Neural cell (in vitro differentiated cells): ENCODE measurements at regions not wholly inside any gene's neighbourhood (a gene's known extent, or its start where the extent isn't known, plus 50 kb on each side); places are given as distances from the start of the nearest gene placed in this dataset.

Source experiments
- H2AFZ ChIP-seq: fragments of 200-600, 300-800 bp; sonication (generic), shearing (Covaris generic); 2 replicates; pipeline ENCODE4 v1.6.0; 2014; ENCODE audit warnings: low read depth, mild to moderate bottlenecking, antibody characterized with exemption, low read length, moderate library complexity
- H3F3A ChIP-seq: fragments of 200-600 bp; shearing (Covaris generic); 2 replicates; pipeline ENCODE4 v1.6.1; 2016; ENCODE audit warnings: mild to moderate bottlenecking, moderate library complexity, mixed read lengths, antibody characterized with exemption, low read length; ENCODE audit not compliant: insufficient read depth, poor library complexity, severe bottlenecking
- H3K27ac ChIP-seq: fragments of 200-600, 300-800 bp; sonication (generic), shearing (Covaris generic); 2 replicates; pipeline ENCODE4 v1.5.1; 2014; ENCODE audit warnings: mild to moderate bottlenecking, low read length, moderate library complexity
- H3K27me3 ChIP-seq: fragments of 300-800, 200-600 bp; sonication (generic), shearing (Covaris generic); 2 replicates; pipeline ENCODE4 v1.6.0; 2014; ENCODE audit warnings: mild to moderate bottlenecking, low read depth, low read length, moderate library complexity; ENCODE audit not compliant: insufficient read depth
- H3K36me3 ChIP-seq: fragments of 300-800, 200-600 bp; sonication (generic), shearing (Covaris generic); 2 replicates; pipeline ENCODE4 v1.5.1; 2014; ENCODE audit warnings: mild to moderate bottlenecking, antibody characterized with exemption, low read length, moderate library complexity; ENCODE audit not compliant: insufficient read depth
- H3K4me2 ChIP-seq: fragments of 300-800, 200-600 bp; sonication (generic), shearing (Covaris generic); 2 replicates; pipeline ENCODE4 v1.6.0; 2014; ENCODE audit warnings: mild to moderate bottlenecking, low read length
- H3K4me3 ChIP-seq: fragments of 300-800, 200-600 bp; sonication (generic), shearing (Covaris generic); 2 replicates; pipeline ENCODE4 v1.5.1; 2014; ENCODE audit warnings: mild to moderate bottlenecking, low read length, moderate library complexity
- H3K79me2 ChIP-seq: fragments of 200-600 bp; shearing (Covaris generic); replicated peaks from 2 replicates; pipeline ENCODE4 v1.6.0; 2014; ENCODE audit warnings: mild to moderate bottlenecking, low read length, moderate library complexity; ENCODE audit not compliant: insufficient read depth
- H3K9ac ChIP-seq: fragments of 300-800, 200-600 bp; sonication (generic), shearing (Covaris generic); 2 replicates; pipeline ENCODE4 v1.6.1; 2016; ENCODE audit warnings: mild to moderate bottlenecking, low read length, mixed read lengths
- H3K9me2 ChIP-seq: fragments of 200-600 bp; shearing (Covaris generic); 2 replicates; pipeline ENCODE4 v1.6.1; 2016; ENCODE audit warnings: mild to moderate bottlenecking, low read length, mixed read lengths; ENCODE audit not compliant: insufficient read depth
- H3K9me3 ChIP-seq: fragments of 200-600, 300-800 bp; sonication (generic), shearing (Covaris generic); 2 replicates; pipeline ENCODE4 v1.6.1; 2016; ENCODE audit warnings: mild to moderate bottlenecking, mixed run types, low read length, moderate library complexity, mixed read lengths
- H4K20me1 ChIP-seq: fragments of 200-600 bp; shearing (Covaris generic); 2 replicates; pipeline ENCODE4 v1.6.1; 2016; ENCODE audit warnings: mild to moderate bottlenecking, mixed run types; ENCODE audit not compliant: insufficient read depth
- EP300 ChIP-seq: fragments of 450-650 bp; conservative IDR thresholded peaks from 2 replicates; pipeline ENCODE4 v1.6.1; 2014; ENCODE audit warnings: antibody characterized with exemption, mild to moderate bottlenecking, moderate library complexity; ENCODE audit not compliant: poor library complexity, severe bottlenecking
- EZH2 ChIP-seq: fragments of 200-600, 300-800 bp; shearing (Covaris generic), sonication (generic); IDR thresholded peaks from 2 replicates; pipeline ENCODE4 v1.6.1; 2014; ENCODE audit warnings: antibody characterized with exemption, low read length, borderline replicate concordance, mild to moderate bottlenecking; ENCODE audit not compliant: insufficient read depth, poor library complexity, severe bottlenecking
- MXI1 ChIP-seq: fragments of 450-650 bp; conservative IDR thresholded peaks from 2 replicates; pipeline ENCODE4 v1.6.1; 2014; ENCODE audit warnings: antibody characterized with exemption, mild to moderate bottlenecking; ENCODE audit not compliant: poor library complexity, severe bottlenecking
- POLR2AphosphoS5 ChIP-seq: IDR thresholded peaks from 2 replicates; pipeline ENCODE4 v1.6.1; 2012
- RAD21 ChIP-seq: fragments of 450-650 bp; conservative IDR thresholded peaks from 2 replicates; pipeline ENCODE4 v1.6.1; 2014; ENCODE audit warnings: antibody characterized with exemption, mild to moderate bottlenecking, moderate library complexity
- SMC3 ChIP-seq: fragments of 450-650 bp; conservative IDR thresholded peaks from 2 replicates; pipeline ENCODE4 v1.6.1; 2014; ENCODE audit warnings: antibody characterized with exemption, mild to moderate bottlenecking, moderate library complexity; ENCODE audit not compliant: poor library complexity
- TAF1 ChIP-seq: IDR thresholded peaks from 2 replicates; pipeline ENCODE4 v1.6.1; 2012; ENCODE audit warnings: low read depth
- TF ChIP-seq, protein P1 (sequence below): IDR thresholded peaks from 2 replicates; pipeline ENCODE4 v1.6.1; 2012; ENCODE audit warnings: borderline replicate concordance
- TF ChIP-seq, protein P2 (sequence below): fragments of 450-650 bp; IDR thresholded peaks from 2 replicates; pipeline ENCODE4 v1.5.1; 2014; ENCODE audit warnings: antibody characterized with exemption, mild to moderate bottlenecking, moderate library complexity; ENCODE audit not compliant: poor library complexity, severe bottlenecking

- no peaks in the 10 kb centered on the region for H3K9me2 ChIP-seq
- no peaks in the 10 kb centered on the region for H3K79me2 ChIP-seq
- no peaks in the 10 kb centered on the region for H3K9me3 ChIP-seq
- no peaks in the 10 kb centered on the region for H3K36me3 ChIP-seq
- no peak overlapping the region for H3K4me2 ChIP-seq
- TF ChIP-seq EP300 (no peak), TAF1 (no peak), MXI1 (no peak), EZH2 (no peak), SMC3 (no peak), POLR2AphosphoS5 (no peak), RAD21 (no peak)
- TF ChIP-seq, protein P1, sequence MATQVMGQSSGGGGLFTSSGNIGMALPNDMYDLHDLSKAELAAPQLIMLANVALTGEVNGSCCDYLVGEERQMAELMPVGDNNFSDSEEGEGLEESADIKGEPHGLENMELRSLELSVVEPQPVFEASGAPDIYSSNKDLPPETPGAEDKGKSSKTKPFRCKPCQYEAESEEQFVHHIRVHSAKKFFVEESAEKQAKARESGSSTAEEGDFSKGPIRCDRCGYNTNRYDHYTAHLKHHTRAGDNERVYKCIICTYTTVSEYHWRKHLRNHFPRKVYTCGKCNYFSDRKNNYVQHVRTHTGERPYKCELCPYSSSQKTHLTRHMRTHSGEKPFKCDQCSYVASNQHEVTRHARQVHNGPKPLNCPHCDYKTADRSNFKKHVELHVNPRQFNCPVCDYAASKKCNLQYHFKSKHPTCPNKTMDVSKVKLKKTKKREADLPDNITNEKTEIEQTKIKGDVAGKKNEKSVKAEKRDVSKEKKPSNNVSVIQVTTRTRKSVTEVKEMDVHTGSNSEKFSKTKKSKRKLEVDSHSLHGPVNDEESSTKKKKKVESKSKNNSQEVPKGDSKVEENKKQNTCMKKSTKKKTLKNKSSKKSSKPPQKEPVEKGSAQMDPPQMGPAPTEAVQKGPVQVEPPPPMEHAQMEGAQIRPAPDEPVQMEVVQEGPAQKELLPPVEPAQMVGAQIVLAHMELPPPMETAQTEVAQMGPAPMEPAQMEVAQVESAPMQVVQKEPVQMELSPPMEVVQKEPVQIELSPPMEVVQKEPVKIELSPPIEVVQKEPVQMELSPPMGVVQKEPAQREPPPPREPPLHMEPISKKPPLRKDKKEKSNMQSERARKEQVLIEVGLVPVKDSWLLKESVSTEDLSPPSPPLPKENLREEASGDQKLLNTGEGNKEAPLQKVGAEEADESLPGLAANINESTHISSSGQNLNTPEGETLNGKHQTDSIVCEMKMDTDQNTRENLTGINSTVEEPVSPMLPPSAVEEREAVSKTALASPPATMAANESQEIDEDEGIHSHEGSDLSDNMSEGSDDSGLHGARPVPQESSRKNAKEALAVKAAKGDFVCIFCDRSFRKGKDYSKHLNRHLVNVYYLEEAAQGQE: no peak
- TF ChIP-seq, protein P2, sequence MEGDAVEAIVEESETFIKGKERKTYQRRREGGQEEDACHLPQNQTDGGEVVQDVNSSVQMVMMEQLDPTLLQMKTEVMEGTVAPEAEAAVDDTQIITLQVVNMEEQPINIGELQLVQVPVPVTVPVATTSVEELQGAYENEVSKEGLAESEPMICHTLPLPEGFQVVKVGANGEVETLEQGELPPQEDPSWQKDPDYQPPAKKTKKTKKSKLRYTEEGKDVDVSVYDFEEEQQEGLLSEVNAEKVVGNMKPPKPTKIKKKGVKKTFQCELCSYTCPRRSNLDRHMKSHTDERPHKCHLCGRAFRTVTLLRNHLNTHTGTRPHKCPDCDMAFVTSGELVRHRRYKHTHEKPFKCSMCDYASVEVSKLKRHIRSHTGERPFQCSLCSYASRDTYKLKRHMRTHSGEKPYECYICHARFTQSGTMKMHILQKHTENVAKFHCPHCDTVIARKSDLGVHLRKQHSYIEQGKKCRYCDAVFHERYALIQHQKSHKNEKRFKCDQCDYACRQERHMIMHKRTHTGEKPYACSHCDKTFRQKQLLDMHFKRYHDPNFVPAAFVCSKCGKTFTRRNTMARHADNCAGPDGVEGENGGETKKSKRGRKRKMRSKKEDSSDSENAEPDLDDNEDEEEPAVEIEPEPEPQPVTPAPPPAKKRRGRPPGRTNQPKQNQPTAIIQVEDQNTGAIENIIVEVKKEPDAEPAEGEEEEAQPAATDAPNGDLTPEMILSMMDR: no peak
- no peaks in the 10 kb centered on the region for H3F3A ChIP-seq
- no peak overlapping the region for H3K9ac ChIP-seq
- H3K4me3 ChIP-seq: no peak overlapping the region
- no peak overlapping the region for H3K27ac ChIP-seq
- H4K20me1 ChIP-seq: no peaks in the 10 kb centered on the region
- no peak overlapping the region for H2AFZ ChIP-seq
- no peaks in the 10 kb centered on the region for H3K27me3 ChIP-seq
These were observed 111.3 kb upstream of the ARRDC4 start for GRCh38 chr15:97849183-97849582.

DNA sequence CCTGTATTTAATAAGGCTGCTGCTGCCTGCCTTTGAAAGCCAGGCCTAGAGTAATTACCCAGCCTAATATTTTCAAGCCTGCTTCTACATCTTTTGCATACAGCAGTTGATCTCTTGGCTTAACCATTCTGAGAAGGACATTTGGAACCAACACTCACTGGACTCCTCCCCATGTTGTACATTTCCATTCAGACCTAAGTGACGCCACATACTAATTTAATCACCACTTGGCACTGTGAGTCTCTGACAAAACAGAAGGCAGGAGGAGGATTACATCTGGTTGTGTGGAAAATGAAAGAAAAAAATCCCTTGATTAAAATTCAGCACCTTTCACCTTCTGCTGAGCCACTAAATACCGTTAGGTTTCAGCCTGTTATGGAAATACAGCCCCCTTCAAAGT lies 102.2 kb upstream of the ARRDC4 start:
- H2AFZ ChIP-seq: no peak overlapping the region
- H3K9me3 ChIP-seq: no peaks in the 10 kb centered on the region
- H3K79me2 ChIP-seq: no peaks in the 10 kb centered on the region
- H3K27me3 ChIP-seq: no peaks in the 10 kb centered on the region
- H4K20me1 ChIP-seq: no peaks in the 10 kb centered on the region
- H3K9me2 ChIP-seq: no peaks in the 10 kb centered on the region
- H3K36me3 ChIP-seq: no peaks in the 10 kb centered on the region
- no peak overlapping the region for H3K4me3 ChIP-seq
- no peak overlapping the region for H3K4me2 ChIP-seq
- TF ChIP-seq RAD21: no peak
- TF ChIP-seq EP300: no peak
- TF ChIP-seq SMC3: no peak
- TF ChIP-seq, protein P1: no peak
- TF ChIP-seq MXI1: no peak
- TF ChIP-seq EZH2: no peak
- no peaks in the 10 kb centered on the region for H3F3A ChIP-seq
- no peak overlapping the region for H3K9ac ChIP-seq
- H3K27ac ChIP-seq: no peak overlapping the region
